Subcutaneous abdominal adipose tissue (tissue), 5 donors: ENCODE measurements at regions not wholly inside any gene's neighbourhood (a gene's known extent, or its start where the extent isn't known, plus 50 kb on each side); places are given as distances from the start of the nearest gene placed in this dataset.

Experiments used
- H3K27ac ChIP-seq: one replicate; pipeline ENCODE4 v1.7.0; 2013; ENCODE audit warnings: low read depth, mild to moderate bottlenecking, inconsistent platforms, low read length, moderate library complexity
- H3K27me3 ChIP-seq, 5 donors: one replicate each; pipeline ENCODE4 v1.7.0; 2013; ENCODE audit warnings: low read length in 5 of 5, inconsistent platforms in 1 of 5; ENCODE audit not compliant: control insufficient read depth in 5 of 5, insufficient read depth in 4 of 5
- H3K36me3 ChIP-seq, 5 donors: one replicate each; pipeline ENCODE4 v1.7.0; 2013; ENCODE audit warnings: low read length in 5 of 5; ENCODE audit not compliant: control insufficient read depth in 5 of 5, insufficient read depth in 5 of 5
- H3K4me1 ChIP-seq, 5 donors: one replicate each; pipeline ENCODE4 v1.7.0; 2013; ENCODE audit warnings: low read length in 5 of 5, mild to moderate bottlenecking in 3 of 5, moderate library complexity in 1 of 5; ENCODE audit not compliant: control insufficient read depth in 5 of 5, insufficient read depth in 5 of 5
- H3K4me3 ChIP-seq, 5 donors: one replicate each; pipeline ENCODE4 v1.7.0; 2013; ENCODE audit warnings: low read length in 5 of 5, low read depth in 1 of 5
- H3K9ac ChIP-seq, 5 donors: one replicate each; pipeline ENCODE4 v1.7.0; 2013; ENCODE audit warnings: low read length in 5 of 5, mild to moderate bottlenecking in 4 of 5, moderate library complexity in 3 of 5
- H3K9me3 ChIP-seq, 5 donors: one replicate each; pipeline ENCODE4 v1.7.0; 2013; ENCODE audit warnings: low read length in 5 of 5; ENCODE audit not compliant: control insufficient read depth in 5 of 5
- donor health status: healthy.
- donor health status: healthy.
- donor health status: healthy.
- donor health status: healthy.
- donor health status: healthy.

DNA sequence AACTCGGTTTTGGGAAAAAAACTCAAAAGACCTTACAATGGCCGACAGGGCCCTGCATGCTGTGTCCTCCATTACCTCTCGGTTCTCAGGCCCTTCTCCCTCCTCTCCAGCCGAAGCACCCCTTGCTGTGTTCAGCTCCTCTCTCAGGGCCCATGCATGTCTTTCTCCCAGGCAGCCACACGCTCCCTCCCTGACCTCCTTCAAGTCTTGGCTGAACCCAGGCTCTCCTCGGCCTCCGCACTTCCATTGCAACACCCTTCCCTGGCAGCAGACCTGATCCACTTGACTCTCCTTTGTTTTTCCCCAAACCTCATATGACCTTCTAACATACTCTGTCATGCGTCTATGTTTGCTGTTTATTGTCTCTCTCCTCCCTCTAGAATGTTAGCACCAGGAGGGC, 114.0 kb downstream of the CYP26B1 start:
- peaks cover 2 to 17% (median 8%) of the 10 kb centered on the region in 5 donors for H3K4me1 ChIP-seq
- no peaks in the 10 kb centered on the region for H3K9me3 ChIP-seq
- H3K27ac ChIP-seq, result no peak overlapping the region
- no peaks in the 10 kb centered on the region for H3K27me3 ChIP-seq
- no peak overlapping the region for H3K4me3 ChIP-seq
- H3K9ac ChIP-seq, result no peak overlapping the region
- no peaks in the 10 kb centered on the region for H3K36me3 ChIP-seq

DNA sequence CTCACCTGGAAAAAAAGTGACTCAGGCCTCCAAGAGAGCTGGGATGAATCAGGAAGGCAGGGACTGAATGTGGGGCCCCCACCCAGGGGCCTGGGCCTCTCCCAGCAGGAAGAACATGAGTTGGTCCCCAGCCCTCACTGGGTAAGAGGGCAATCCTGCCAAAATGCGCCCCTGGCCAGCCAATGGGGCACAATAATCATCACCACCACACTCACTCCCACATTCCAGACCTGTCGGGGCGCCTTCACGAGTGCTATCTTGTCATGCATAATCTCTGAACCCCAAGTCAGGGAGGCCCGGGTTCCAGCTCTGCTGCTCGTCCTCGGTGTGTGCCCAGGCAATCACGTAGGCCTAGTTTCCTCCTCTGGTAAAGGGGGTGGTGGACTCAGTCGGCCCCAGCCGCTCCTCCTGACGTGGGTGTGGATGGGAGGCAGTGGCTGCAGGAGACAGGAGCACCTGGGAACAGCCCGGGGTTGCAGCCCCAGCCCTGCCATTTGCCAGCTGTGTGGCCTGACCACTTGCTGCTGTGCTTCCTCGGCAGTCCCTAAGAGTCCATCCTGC, 115.1 kb downstream of the CYP26B1 start:
- no peak overlapping the region for H3K27ac ChIP-seq

DNA sequence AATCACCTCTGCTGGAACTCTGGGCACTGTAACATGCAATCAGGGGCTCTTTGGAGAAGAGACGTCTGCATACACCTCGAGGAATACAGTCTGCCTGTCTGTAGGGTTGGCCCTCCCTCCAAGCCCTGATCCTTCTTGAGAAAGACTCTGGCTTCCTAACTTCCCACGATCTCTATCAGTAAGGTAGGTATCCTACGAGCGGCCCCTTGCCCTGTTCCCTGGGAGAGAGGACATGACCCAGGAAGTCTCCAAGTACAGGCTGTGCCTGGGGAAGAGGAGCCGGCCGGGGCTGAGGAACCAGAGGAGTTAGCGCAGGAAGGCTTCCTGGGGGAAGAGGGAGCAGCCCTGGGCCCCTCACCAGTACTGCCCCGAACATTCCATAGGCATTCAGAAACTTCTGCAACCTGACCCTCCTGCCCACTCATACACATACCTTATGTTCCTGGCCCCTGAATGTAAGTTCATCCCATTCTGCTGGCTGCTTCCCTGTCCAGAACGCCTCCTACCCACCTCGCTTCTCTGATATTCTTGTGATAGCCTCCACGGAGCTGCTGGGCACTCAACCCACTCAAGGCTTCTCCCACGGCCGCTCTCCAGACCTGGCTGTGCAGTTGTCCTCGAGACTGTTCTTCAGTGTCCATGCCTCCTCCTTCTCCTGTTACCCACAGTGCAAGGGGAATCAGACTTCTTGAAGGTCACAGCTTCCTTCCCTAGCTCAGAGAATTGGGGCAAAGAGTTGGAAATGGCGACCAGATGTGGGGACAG, 116.1 kb downstream of the CYP26B1 start:
- Histone ChIP-seq H3K36me3 (no peaks in the 10 kb centered on the region), H3K4me3 (no peak overlapping the region), H3K4me1 (peaks cover 2 to 19% (median 8%) of the 10 kb centered on the region in 5 donors), H3K9me3 (no peaks in the 10 kb centered on the region), H3K9ac (no peak overlapping the region), H3K27me3 (no peaks in the 10 kb centered on the region), H3K27ac (no peak overlapping the region)

More for the DNA sequence above, 115.1 kb downstream of the CYP26B1 start:
- H3K9ac ChIP-seq, result no peak overlapping the region
- H3K4me3 ChIP-seq, result no peak overlapping the region
- no peaks in the 10 kb centered on the region for H3K9me3 ChIP-seq
- H3K36me3 ChIP-seq, result no peaks in the 10 kb centered on the region
- H3K4me1 ChIP-seq, result peaks cover 2 to 17% (median 8%) of the 10 kb centered on the region in 5 donors
- H3K27me3 ChIP-seq, result no peaks in the 10 kb centered on the region

DNA sequence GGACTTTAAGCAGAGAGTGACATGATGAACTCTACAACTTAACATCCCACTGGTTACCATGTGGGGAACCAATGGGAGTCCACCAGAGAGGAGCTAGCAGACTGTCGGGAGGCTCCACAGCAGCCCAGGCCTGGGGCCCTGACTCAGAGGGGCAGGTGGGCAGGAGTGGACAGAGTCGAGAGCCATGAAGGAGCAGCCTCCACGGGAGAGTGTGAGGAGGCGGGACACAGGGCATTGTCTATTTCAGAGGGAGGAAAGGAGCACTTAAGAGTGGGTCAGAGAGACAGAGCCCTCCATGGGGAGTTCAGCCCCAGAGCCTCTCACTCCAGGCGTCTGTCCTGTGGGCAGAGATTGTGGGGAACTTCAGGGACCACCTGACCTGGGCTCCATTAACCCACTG, 118.7 kb downstream of the CYP26B1 start:
- no peak overlapping the region for H3K9ac ChIP-seq
- no peak overlapping the region for H3K27ac ChIP-seq
- H3K4me3 ChIP-seq, result no peak overlapping the region
- peaks cover 2 to 23% (median 9%) of the 10 kb centered on the region in 5 donors for H3K4me1 ChIP-seq
- no peaks in the 10 kb centered on the region for H3K27me3 ChIP-seq
- H3K36me3 ChIP-seq, result no peaks in the 10 kb centered on the region
- H3K9me3 ChIP-seq, result no peaks in the 10 kb centered on the region

DNA sequence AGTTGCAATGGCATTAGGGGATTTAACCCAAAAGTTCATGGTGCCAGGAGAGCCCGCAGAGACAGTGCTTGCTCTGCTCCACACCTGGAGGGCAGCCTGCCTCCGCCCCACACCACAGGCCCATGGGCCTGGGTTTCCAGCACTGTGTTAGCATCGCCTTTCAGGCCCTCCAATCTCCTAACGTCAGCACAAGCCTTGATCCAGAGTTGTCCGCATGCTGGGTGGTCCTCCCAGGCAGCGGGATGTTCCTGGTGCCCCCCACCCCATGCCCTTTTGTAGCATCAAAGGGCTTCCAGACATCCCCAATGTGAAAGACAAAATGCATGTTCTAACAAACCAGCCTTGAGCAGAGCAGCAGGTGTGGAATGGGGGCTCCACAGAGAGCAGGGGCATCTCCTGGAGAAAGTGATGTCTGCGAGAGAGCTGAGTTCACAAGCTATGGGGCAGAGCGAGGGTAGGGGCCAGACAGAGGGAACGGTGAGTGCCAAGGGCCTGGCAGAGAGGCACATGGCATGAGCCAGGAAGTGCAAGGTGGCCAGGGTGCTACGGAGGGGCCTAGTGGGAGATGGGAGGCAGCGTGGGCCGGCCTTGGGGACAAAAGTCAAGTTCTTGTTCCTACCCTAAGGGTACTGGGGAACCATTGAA, 119.2 kb downstream of the CYP26B1 start:
- no peaks in the 10 kb centered on the region for H3K9me3 ChIP-seq
- H3K4me1 ChIP-seq, result peaks cover under 1 to 17% (median 5%) of the 10 kb centered on the region in 5 donors
- H3K27ac ChIP-seq, result no peak overlapping the region
- H3K4me3 ChIP-seq, result no peak overlapping the region
- H3K9ac ChIP-seq, result no peak overlapping the region
- no peaks in the 10 kb centered on the region for H3K36me3 ChIP-seq
- H3K27me3 ChIP-seq, result no peaks in the 10 kb centered on the region

DNA sequence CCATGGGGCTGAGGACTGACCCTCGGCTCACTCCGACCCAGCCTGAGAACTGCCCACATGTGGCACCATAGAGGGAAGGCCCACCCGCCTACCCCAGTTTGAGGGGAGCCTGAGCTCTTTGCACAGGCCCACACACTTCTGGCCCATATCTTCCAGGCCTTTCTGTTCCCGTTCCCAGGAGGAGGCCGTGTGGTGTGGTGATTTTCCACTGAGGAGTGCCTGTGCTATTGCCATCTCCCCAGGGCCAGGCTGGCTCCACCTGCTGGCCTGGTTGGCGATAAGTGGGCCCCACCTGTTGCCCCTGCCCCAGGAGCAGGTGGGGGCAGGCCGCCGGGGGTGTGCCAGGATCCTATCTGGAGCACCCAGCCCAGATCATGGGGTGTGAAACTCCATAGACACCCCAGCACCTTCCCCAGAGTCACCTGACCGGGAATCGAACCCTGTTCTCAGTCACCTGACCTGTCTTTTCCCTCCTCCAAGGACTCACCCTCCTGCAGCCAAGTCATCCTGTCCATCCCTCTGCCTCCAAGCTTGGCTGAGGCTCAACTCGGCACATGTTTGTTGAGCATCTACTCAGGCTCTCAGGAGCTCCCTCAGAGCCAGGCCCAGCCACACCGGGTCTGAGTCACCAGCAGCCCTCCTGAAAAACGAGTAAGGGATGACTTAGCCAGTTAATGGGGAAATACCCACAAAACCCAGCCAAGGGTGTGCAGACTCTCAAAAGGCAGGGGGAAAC, 120.1 kb downstream of the CYP26B1 start:
- Histone ChIP-seq H3K4me1 (peaks cover 0 to 14% (median 0%) of the 10 kb centered on the region in 5 donors), H3K27me3 (no peaks in the 10 kb centered on the region), H3K9me3 (no peaks in the 10 kb centered on the region), H3K9ac (no peak overlapping the region), H3K36me3 (no peaks in the 10 kb centered on the region), H3K27ac (no peak overlapping the region), H3K4me3 (no peak overlapping the region)

DNA sequence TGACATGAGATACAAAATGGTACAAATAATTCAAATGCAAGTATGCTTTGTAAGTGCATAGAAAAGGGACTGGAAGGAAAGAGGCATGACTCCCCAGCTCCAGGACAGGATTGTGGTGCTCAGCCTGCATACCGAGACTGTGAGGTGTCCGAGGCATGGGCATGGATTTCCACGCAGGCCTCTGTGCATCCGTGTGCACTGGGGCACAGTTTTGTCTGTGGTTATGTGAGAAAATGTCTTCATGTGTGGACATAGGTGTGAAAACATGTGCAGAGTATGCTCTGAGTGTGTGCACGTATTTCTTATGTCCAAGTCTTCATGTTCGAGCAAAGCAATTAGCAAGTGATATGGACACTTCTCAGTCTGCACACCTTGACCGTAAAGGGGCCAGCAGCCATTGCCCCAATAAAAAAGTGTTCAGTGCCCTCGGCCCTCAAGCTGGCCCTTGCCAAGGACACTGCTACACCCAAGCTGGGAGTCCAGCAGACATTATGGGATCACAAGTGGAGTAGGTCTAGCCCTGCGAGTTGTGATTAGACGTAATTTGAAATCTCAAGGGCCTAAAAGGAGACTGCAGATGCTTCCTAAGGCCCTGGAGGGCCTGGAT, 120.7 kb downstream of the CYP26B1 start:
- Histone ChIP-seq H3K27ac (no peak overlapping the region), H3K9ac (no peak overlapping the region), H3K36me3 (no peaks in the 10 kb centered on the region), H3K4me1 (peaks cover 0 to 14% (median 0%) of the 10 kb centered on the region in 5 donors), H3K4me3 (no peak overlapping the region), H3K9me3 (no peaks in the 10 kb centered on the region), H3K27me3 (no peaks in the 10 kb centered on the region)

DNA sequence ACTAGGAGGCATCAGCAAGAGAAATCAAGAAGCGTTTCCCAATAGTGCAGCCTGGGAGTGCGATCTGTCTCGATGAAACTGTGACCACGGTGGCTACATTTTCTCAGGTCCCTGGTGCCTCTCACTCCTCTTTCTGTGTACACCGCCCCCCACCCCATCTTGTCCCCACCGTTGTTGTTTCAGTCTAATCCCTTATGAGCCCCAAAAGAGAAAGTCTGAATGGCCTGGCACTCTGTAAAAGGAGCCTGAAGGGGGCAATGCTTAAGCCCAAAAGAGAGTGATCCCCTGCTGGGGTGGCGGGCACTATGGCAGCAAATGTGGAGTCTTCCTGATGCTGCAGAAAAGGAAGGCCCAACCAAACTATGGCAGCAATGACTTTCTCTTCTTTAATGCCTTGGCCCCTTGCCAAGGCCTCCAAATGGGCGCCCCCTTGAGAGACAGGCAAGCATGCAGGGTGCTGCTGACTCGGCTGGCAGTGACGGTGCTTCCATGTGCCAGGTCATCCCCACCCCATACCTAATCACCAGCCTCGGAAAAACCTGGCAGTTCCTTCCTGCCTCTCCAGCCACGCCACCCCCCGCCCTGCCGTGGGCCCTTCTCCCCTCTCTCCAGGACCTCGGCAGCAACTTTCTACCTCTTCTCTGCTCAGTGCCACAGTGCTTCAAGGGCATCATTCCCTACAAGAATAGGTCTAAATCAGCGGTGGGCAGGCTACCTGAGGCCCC, 123.0 kb downstream of the CYP26B1 start:
- Histone ChIP-seq H3K27me3 (no peaks in the 10 kb centered on the region), H3K36me3 (no peaks in the 10 kb centered on the region), H3K9me3 (no peaks in the 10 kb centered on the region), H3K9ac (no peak overlapping the region), H3K27ac (no peak overlapping the region), H3K4me1 (peaks cover 0 to 14% (median 0%) of the 10 kb centered on the region in 5 donors), H3K4me3 (no peak overlapping the region)

DNA sequence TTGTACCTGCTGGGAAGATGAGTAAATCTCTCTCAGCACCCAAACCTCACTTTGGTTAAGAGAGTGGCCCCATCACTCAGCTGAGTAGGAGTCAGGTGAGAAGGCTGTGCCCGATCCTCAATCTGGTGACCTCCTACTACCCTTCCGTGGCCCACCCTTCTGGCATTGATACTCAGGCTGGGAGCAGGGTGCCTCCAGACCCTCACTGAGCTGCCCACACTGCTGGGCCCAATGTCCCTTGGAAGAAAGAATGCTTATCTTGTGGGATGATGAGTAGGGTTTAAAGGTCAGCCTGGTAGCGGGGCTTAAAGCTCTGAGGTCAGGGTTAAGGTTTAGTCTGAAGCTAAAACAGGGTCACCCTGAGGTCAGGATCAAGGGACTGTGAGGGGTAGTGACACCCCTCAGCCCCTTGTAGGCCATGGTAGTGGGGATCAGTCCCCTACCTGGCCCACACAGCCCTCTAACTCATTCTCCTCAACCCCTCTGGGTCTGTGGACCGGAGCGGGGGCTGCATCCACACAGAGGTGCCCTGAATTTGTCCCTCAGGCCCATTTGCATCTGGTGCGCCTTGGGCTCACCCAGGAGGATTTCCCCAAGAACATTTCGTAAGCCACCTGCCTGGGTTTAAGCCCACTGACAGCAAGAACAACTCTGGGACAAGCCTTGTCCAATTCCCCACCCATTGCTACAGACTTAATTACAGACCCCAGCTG, 123.8 kb downstream of the CYP26B1 start:
- no peak overlapping the region for H3K27ac ChIP-seq
- no peaks in the 10 kb centered on the region for H3K36me3 ChIP-seq
- H3K4me1 ChIP-seq, result peaks cover 0 to 14% (median 0%) of the 10 kb centered on the region in 5 donors
- H3K27me3 ChIP-seq, result no peaks in the 10 kb centered on the region
- no peak overlapping the region for H3K4me3 ChIP-seq
- no peaks in the 10 kb centered on the region for H3K9me3 ChIP-seq
- no peak overlapping the region for H3K9ac ChIP-seq
